ENCODE measurements at regions not wholly inside any gene's neighbourhood (a gene's known extent, or its start where the extent isn't known, plus 50 kb on each side); places are given as distances from the start of the nearest gene placed in this dataset.

GRCh38 chr3:180528843-180529242 lies 73.1 kb upstream of the TTC14 start:
- TF ChIP-seq CTCF (conservative IDR thresholded peaks at IDR 0.05 in 1 of 2, IDR thresholded peaks at IDR 0.05 in 1 of 2; ENCODE audit: low read depth in 1 of 2, low read length in 2 of 2) (no peak), EZH2 (IDR thresholded peaks at IDR 0.05; ENCODE audit: low read length, missing control alignments) (no peak)

Data from fibroblast of lung (primary cell).